NCI-H2029 (cell line): ENCODE measurements at regions not wholly inside any gene's neighbourhood (a gene's known extent, or its start where the extent isn't known, plus 50 kb on each side); places are given as distances from the start of the nearest gene placed in this dataset.

ENCODE experiments used
- DNase-seq: peaks from one replicate; lab custom pipeline; 2025; lab: John Stamatoyannopoulos, UW

DNA sequence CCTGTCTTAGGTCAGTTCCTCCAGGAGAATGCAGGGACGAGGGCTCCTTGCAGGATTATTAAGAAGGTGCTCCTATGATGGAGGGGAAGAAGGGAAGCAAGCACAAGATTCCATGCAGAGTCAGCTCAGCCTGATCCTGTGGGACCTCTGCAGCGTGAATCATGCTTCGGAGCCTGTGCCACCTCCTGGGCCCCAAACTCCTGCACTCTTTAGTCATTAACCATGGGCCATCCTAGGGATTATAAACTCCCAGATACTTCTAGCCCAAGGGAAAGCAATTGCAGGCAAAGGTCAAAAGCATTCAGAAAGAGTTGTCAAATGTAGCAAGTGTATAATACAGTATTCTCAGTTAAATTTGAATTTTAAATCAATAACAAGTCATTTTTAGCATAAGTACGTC lies 208.7 kb upstream of the PMEPA1 start:
- no peak for DNase-seq

DNA sequence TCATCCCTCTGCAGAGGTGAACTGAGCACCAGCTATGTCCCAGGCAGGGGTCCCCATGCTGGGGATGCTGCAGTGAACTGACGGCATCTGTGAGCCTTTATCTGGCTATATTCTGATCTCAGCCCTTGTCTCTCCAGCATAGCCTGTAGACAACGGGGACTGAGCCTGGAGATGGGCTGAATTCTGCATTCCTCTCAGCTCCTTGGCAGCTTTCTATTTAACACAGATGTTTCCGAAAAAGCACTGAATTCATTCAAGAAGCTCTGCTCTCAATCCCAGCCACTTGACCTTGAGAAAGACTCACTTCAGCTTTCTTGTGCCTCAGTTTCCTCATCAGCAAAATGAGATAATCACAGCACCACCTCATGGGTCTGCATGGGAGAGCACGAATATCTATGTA lies 204.4 kb upstream of the PMEPA1 start:
- no peak for DNase-seq

GRCh38 chr20:57913156-57913930 lies 203.5 kb upstream of the PMEPA1 start:
- DNase-seq = no peak

DNA sequence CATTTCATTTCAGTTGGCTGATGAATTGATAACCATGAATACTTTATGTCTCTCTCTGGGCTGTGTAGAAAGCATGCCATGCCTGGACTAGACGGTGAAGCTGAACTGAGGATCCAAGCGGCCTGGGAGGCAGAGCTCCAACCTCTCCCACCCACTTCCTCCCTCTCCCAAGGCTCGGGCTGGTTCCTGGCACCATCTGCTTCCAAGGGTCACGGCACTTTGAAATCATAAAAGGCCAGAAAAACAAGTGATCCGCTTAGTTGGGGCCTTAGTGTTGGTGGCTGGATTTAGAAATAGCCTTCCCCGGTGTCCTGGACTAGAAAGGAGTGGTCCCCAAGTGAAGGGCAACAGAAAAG lies 202.4 kb upstream of the PMEPA1 start:
- DNase-seq = no peak

DNA sequence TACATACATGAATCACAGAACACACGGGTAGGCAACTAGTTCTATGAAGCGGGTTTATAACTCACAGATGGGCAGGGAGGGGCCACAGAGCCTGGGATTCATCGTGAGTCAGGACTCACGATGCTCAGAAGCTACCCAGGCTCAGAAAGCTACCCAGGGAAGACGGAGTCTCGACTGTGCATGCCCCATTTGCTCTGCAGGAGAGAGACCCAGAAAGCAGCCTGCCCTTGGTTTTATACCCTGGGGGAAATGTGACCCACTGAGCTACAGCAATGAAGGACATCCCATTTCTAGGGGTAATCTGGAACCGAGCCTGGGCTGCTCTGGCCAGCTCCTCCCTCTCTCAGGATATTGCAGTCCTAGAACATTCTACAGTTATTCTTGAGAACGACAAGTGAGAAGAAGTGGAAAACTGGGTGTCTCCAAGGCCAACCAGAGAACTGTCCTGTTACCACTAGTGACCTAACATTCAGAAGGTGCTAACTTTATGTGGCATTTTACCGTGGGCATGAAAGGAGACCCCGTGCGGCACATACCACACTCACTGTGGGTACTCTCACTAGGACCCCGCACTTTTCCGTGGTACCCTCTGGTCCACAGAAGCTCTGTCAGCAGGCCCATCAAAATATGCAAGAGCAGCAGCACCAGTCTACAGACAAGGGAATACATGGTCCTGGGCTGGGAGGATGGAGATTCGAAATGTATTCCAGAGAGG lies 201.9 kb upstream of the PMEPA1 start:
- no peak for DNase-seq

GRCh38 chr20:57910716-57911115 lies 200.9 kb upstream of the PMEPA1 start:
- DNase-seq = no peak

DNA sequence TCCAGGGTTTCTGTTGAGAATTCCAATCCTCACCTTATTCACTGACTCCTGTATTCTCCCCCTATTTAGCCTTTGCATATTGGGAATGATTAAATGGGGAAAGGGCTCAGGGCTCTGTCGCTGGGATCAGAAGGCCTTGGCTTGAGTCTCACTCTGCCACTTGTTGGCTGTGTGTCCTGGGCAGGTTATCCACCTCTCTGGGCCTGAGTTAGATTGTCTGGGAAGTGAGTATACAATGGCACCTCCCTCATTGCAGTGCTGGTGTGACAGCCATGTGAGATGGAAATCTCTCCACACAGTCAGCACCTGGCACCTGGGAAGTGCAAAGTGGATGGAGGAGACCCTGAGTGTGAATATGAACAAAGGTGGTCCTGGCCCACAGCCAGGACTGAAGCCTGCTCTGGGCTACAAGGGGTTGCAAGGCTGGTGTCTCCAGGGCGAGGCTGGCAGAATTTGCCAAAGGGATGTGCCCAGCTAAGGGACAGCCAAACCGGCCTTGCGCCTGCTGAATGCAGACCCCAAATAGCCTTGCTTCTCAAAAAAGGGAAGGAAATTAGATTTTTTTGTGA lies 200.0 kb upstream of the PMEPA1 start:
- no peak for DNase-seq

- DNase-seq = peak; percentile 76
Measured at GRCh38 chr20:57908704-57909630, 199.2 kb upstream of the PMEPA1 start.

DNA sequence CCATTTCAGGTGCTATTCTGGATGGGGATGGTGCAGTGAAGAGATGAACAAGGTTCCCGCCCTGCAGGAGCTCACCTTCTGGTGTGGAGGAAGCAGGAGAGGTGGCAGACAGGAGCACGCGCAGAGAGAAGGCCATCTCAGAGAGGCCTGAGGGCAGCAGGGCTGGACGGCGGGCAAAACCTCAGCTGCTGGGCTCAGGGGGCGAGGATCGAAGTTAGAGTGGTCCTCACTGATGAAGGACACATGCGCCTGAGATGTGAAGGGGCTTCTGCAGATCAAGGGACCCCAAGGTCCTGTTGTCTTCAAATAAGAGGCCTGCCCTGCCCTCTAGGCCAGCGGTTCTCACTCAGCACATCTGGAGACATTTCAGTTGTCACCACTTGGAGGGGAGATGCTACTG lies 198.4 kb upstream of the PMEPA1 start:
- DNase-seq = no peak

DNA sequence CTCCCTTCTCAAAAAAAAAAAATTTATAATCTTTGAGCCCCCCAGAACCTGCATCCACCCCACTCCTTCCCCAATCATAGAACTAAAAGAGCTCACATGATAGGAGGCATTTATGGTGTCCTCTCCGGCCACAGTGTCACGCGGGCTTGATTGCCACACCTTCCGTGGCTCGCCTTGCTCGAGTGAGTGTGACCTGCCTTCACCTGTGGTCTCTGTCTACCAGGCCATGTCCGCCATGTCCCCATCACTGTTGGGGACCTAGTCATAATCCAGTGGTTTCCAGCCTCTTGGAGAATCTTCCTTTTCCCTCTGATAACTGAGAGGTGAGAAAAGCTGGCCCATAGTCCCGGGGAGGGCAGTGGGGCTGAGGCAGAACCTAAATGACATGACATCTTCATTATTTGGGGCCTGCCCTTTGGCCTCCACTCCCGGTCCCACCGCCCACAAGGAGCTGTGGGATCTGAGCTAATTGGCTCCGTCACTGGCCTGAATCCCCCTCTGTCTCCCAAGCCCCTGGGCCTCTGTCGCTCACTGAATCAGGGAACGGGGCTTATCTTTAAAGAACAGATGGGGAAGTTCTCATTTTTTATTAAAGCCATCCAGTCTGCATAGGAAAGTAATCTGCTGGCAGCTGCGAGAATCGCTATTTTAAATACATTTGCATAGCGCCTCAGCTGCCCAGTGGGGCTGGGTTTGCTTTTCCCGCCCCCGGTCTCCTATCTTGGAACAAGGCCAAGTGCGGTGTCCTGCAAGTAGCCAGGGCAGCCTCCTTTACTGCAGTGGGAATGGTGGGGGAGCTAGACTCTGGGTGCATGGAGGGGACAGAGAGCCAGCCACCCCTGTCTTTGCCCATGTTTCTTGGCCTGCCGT lies 197.6 kb upstream of the PMEPA1 start:
- no peak for DNase-seq

- DNase-seq = no peak
Measured at GRCh38 chr20:57905448-57905847, 195.6 kb upstream of the PMEPA1 start.

GRCh38 chr20:57904314-57905105 lies 194.7 kb upstream of the PMEPA1 start:
- no peak for DNase-seq

- DNase-seq = no peak
Measured at GRCh38 chr20:57902473-57902872, 192.7 kb upstream of the PMEPA1 start.

DNA sequence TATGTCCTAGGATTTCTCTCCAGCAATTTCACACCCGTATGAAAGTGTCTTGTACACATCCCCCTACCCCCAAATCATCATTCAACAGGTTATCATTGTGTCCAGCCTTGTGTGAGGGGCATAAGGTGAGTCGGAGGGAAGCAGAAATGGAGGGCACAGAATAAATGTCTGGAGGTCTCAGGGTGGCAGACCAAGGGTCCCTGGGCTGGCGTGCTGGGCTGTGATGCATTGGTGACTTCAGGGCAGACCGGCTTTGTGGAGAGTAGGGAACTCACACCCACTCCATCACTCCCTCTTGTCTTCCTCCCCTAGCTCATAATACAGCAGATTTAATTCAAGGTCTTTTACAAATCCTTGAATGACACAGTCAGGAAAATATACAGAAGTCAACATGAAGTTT lies 191.7 kb upstream of the PMEPA1 start:
- no peak for DNase-seq

GRCh38 chr20:57900226-57900905 lies 190.6 kb upstream of the PMEPA1 start:
- no peak for DNase-seq

- no peak for DNase-seq
Measured at GRCh38 chr20:57899554-57899953, 189.7 kb upstream of the PMEPA1 start.

GRCh38 chr20:57898332-57898731 lies 188.5 kb upstream of the PMEPA1 start:
- DNase-seq = no peak

GRCh38 chr20:57897891-57898290 lies 188.1 kb upstream of the PMEPA1 start:
- no peak for DNase-seq

DNA sequence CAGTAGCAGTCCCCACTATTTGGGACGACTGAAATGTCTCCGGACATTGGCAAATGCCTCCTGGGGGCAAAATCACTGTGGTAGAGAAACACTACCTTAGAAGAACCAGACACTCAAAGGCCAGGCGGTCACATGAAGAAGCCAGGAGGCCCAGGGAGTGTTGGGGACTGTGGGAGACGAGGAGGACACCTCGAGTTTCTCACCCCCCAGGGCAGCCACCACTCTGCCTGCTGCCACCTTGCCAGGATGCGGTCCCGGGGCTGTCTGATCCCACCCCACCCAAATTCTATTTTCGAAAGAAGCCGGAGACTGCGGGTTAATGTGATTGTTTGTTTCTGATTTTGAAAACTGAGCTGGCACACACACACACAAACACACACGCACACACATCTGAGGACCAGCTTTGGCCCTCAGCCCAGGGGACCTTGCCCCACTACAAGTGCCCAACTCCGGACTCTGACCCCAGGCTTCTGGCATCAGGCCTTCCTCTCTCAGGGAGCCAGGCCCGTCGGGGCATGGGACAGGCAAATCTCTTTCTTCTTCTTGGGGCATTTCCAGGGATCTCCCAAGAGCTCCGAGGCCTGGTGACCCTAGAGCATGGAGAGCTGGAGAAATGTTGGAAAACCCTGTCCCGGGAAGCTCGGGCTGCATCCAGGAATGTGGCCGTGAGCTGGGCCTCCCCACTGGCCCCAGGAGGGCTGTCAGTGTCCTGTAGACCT lies 187.5 kb upstream of the PMEPA1 start:
- DNase-seq = no peak
